Transverse colon (tissue), 4 donors: ENCODE measurements at regions not wholly inside any gene's neighbourhood (a gene's known extent, or its start where the extent isn't known, plus 50 kb on each side); places are given as distances from the start of the nearest gene placed in this dataset.

ENCODE experiments used
- DNase-seq: peaks from one replicate; pipeline ENCODE4 v3.0.0-alpha.2; 2019
- H3K27ac ChIP-seq, 4 donors: fragments of 200-600 bp; sonication (generic); 2 replicates each; pipeline ENCODE4 v1.5.1; 2016 to 2018; ENCODE audit warnings: inconsistent platforms in 4 of 4
- H3K27me3 ChIP-seq: fragments of 200-600 bp; sonication (generic); 2 replicates; pipeline ENCODE4 v1.5.1; 2017; ENCODE audit warnings: inconsistent platforms
- H3K36me3 ChIP-seq, 4 donors: fragments of 200-600 bp; sonication (generic); 2 replicates each; pipeline ENCODE4 v1.5.1; 2017 to 2019; ENCODE audit warnings: inconsistent platforms in 4 of 4
- H3K4me1 ChIP-seq, 4 donors: fragments of 200-600 bp; sonication (generic); 2 replicates each; pipeline ENCODE4 v1.5.1; 2017 to 2020; ENCODE audit warnings: inconsistent platforms in 4 of 4
- H3K4me3 ChIP-seq, 4 donors: fragments of 200-600 bp; sonication (generic); 1 replicate in 1 of 4; 2 replicates in 3 of 4; pipeline versions ENCODE4 v1.5.1 to v1.6.1; 2017 to 2019; ENCODE audit warnings: inconsistent platforms in 4 of 4
- H3K9me3 ChIP-seq, 2 donors: fragments of 200-600 bp; sonication (generic); 2 replicates each; pipeline ENCODE4 v1.5.1; 2017 to 2019; ENCODE audit warnings: inconsistent platforms in 2 of 2
- EP300 ChIP-seq: sonication (generic); formaldehyde crosslinking; IDR thresholded peaks from one replicate; pipeline ENCODE4 v1.6.1; 2017; ENCODE audit warnings: antibody characterized with exemption, low read depth
- POLR2A ChIP-seq: fragments of 450-650 bp; IDR thresholded peaks from one replicate; pipeline ENCODE4 v1.6.1; 2016; ENCODE audit warnings: antibody characterized with exemption, mild to moderate bottlenecking, moderate library complexity
- POLR2AphosphoS5 ChIP-seq, 3 donors: sonication (generic); formaldehyde crosslinking; IDR thresholded peaks; one replicate each; pipeline ENCODE4 v1.6.1; 2016; ENCODE audit warnings: antibody characterized with exemption in 3 of 3
- WGBS, 2 donors: methylation state at CpG; one replicate each; pipeline ENCODE4 v1.1.5; 2018; ENCODE audit warnings: low coverage in 1 of 2; 5-methylcytosine and 5-hydroxymethylcytosine counted together
- in situ Hi-C, 4 donors: fragments of 200-750 bp; cut with MboI; loops; one replicate each; pipeline versions ENCODE4 v1.15.0 to v1.15.1; 2017; ENCODE audit warnings: low sequenced_read_pairs in 3 of 4, low pct_ligation_motif_present in 1 of 4, low pct_unique_long_range_greater_than_20kb in 1 of 4
- intact Hi-C: fragments of 100-400 bp; cut with DNase I; formaldehyde crosslinking; loops from one replicate; pipeline ENCODE4 v1.15.1; 2023; ENCODE audit warnings: low total_unique reads
- TF ChIP-seq, protein P1 (sequence below), 5 experiments: fragments of 200-600 bp in 3 of 5; fragments of 450-650 bp in 2 of 5; sonication (generic) in 3 of 5; IDR thresholded peaks; 1 replicate in 2 of 5; 2 replicates in 3 of 5; pipeline ENCODE4 v1.5.1; 2016 to 2017; ENCODE audit warnings: antibody characterized with exemption in 5 of 5, inconsistent platforms in 3 of 5, mild to moderate bottlenecking in 2 of 5, moderate library complexity in 1 of 5

DNA sequence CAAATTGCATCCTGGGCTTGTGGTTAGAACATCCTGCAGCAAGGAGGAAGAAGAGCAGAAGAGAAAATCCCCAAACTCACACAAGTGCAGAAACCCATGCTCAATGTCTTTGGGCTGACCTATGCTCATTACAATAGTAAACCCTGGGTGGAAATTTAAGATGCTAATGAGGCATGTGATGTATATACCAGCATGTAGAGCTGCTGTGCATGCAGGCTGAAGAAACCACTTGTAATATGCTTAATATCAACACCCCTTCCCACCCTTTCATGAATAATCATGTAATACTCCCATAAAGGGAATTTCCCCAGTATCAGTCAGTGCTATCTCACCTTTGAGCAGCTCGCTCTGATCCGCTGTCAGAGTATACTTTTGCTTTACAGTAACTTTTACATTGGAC is 90.0 kb upstream of the GRIK2 start:
- WGBS, 2 donors = 80 to 94% methylated on average over 2 of the region's 2 CpGs
- in situ Hi-C loops (no loop called here), intact Hi-C loops (no loop called here)
- no peaks in the 10 kb centered on the region for H3K4me1 ChIP-seq
- TF ChIP-seq EP300 (no peak), POLR2A (no peak), POLR2AphosphoS5 (IDR thresholded peaks at IDR 0.05) (no peak)
- TF ChIP-seq, protein P1, sequence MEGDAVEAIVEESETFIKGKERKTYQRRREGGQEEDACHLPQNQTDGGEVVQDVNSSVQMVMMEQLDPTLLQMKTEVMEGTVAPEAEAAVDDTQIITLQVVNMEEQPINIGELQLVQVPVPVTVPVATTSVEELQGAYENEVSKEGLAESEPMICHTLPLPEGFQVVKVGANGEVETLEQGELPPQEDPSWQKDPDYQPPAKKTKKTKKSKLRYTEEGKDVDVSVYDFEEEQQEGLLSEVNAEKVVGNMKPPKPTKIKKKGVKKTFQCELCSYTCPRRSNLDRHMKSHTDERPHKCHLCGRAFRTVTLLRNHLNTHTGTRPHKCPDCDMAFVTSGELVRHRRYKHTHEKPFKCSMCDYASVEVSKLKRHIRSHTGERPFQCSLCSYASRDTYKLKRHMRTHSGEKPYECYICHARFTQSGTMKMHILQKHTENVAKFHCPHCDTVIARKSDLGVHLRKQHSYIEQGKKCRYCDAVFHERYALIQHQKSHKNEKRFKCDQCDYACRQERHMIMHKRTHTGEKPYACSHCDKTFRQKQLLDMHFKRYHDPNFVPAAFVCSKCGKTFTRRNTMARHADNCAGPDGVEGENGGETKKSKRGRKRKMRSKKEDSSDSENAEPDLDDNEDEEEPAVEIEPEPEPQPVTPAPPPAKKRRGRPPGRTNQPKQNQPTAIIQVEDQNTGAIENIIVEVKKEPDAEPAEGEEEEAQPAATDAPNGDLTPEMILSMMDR (IDR thresholded peaks at IDR 0.05) = no peak
- no peak overlapping the region for H3K4me3 ChIP-seq
- no peak overlapping the region for H3K27ac ChIP-seq
- H3K36me3 ChIP-seq = no peaks in the 10 kb centered on the region
- no peak for DNase-seq
- H3K9me3 ChIP-seq = peaks cover 0 to 10% of the 10 kb centered on the region in 2 donors
- H3K27me3 ChIP-seq = no peaks in the 10 kb centered on the region

DNA sequence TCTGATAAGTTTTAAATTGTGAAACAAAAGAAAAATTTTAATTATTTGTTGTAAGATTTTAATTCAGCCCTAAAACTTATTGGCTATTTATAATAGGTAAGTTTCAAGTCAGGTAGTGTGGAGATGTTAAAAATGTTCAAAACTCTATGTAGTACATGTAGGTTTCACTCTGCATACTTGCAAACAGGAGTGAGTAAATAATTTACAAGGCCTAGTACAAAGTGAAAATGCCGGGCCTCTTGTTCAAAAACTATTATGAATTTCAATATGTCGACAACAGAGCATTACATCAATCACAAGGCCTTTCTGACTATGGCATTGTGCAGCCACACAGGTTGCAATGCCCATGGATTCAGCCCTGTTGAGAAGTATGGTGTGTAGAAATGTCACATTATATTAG is 80.9 kb upstream of the GRIK2 start:
- in situ Hi-C loops = no loop called here
- WGBS, 2 donors = 72% methylated on average over 2 of the region's 2 CpGs; no CpG with 5 or more reads in 1 of the 2 donors

DNA sequence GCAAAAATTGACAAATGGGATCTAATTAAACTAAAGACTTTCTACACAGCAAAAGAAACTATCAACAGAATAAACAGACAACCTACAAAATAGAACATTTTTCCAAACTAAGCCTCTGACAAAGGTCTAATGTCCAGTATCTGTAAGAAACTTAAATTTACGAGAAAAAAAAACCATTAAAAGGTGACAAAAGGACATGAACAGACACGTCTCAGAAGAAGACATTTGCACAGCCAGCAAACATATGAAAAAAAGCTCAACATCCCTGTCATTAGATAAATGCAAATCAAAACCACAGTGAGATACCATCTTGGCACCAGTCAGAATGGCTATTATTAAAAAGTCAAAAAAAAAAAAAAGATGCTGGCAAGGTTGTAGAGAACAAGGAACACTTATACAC is 70.6 kb upstream of the GRIK2 start:
- in situ Hi-C loops = no loop called here

More for the DNA sequence above, 80.9 kb upstream of the GRIK2 start:
- intact Hi-C loops = no loop called here
- H3K27me3 ChIP-seq = no peaks in the 10 kb centered on the region
- TF ChIP-seq POLR2A (no peak), POLR2AphosphoS5 (IDR thresholded peaks at IDR 0.05) (no peak), EP300 (no peak)
- TF ChIP-seq, protein P1 (IDR thresholded peaks at IDR 0.05) = no peak
- no peak for DNase-seq
- H3K27ac ChIP-seq = no peak overlapping the region
- H3K9me3 ChIP-seq = no peaks in the 10 kb centered on the region
- no peaks in the 10 kb centered on the region for H3K36me3 ChIP-seq
- no peaks in the 10 kb centered on the region for H3K4me1 ChIP-seq
- no peak overlapping the region for H3K4me3 ChIP-seq

DNA sequence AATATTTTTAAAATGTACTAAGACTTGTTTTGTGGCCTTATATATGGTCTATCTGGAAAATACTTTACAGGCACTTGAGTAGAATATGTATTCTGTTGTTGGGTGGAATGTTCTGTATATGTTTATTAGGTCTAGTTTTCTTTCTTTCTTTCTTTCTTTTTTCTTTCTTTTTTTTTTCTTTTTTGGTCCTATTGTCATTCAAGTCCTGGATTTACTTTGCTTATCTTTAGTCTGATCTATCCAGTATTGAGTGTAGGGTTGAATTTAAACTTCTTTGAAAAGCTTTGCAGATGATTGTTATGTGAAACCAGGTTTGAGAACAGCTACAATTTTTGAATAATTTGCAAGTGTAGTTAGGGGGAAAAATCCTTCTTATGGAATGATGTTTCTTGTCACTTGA is 67.1 kb upstream of the GRIK2 start:
- no peaks in the 10 kb centered on the region for H3K36me3 ChIP-seq
- no peak overlapping the region for H3K27ac ChIP-seq
- no peak for DNase-seq
- intact Hi-C loops = no loop called here
- TF ChIP-seq POLR2A = no peak
- no peak for TF ChIP-seq POLR2AphosphoS5 (IDR thresholded peaks at IDR 0.05)
- TF ChIP-seq, protein P1 (IDR thresholded peaks at IDR 0.05) = no peak
- no peak for TF ChIP-seq EP300
- H3K4me3 ChIP-seq = no peak overlapping the region
- in situ Hi-C loops = no loop called here
- H3K9me3 ChIP-seq = no peaks in the 10 kb centered on the region
- H3K4me1 ChIP-seq = no peaks in the 10 kb centered on the region
- no peaks in the 10 kb centered on the region for H3K27me3 ChIP-seq

More for the DNA sequence above, 70.6 kb upstream of the GRIK2 start:
- intact Hi-C loops = no loop called here
- Histone ChIP-seq H3K4me3 (no peak overlapping the region), H3K9me3 (no peaks in the 10 kb centered on the region), H3K27me3 (no peaks in the 10 kb centered on the region), H3K36me3 (no peaks in the 10 kb centered on the region), H3K4me1 (no peaks in the 10 kb centered on the region), H3K27ac (no peak overlapping the region)
- WGBS, 2 donors = 53 to 80% methylated on average over 2 of the region's 2 CpGs
- no peak for TF ChIP-seq POLR2AphosphoS5 (IDR thresholded peaks at IDR 0.05)
- TF ChIP-seq EP300 = no peak
- no peak for TF ChIP-seq POLR2A
- TF ChIP-seq, protein P1 (IDR thresholded peaks at IDR 0.05) = no peak
- DNase-seq = no peak
